SK-N-MC (cell line): ENCODE measurements at regions not wholly inside any gene's neighbourhood (a gene's known extent, or its start where the extent isn't known, plus 50 kb on each side); places are given as distances from the start of the nearest gene placed in this dataset.

Source experiments
- EZH2 ChIP-seq: fragments of 200-600 bp; sonication (generic); IDR thresholded peaks from one replicate; pipeline ENCODE4 v1.6.1; 2017; ENCODE audit warnings: antibody characterized with exemption
- POLR2AphosphoS5 ChIP-seq: IDR thresholded peaks from 2 replicates; pipeline ENCODE4 v1.6.1; 2012; ENCODE audit warnings: mild to moderate bottlenecking, low read depth, low read length, borderline replicate concordance

- no peak for TF ChIP-seq EZH2
- no peak for TF ChIP-seq POLR2AphosphoS5
Measured at GRCh38 chr11:112564228-112564955, 303.7 kb upstream of the PLET1 start.
